Esophagus muscularis mucosa (tissue), 4 donors: ENCODE measurements at regions not wholly inside any gene's neighbourhood (a gene's known extent, or its start where the extent isn't known, plus 50 kb on each side); places are given as distances from the start of the nearest gene placed in this dataset.
"Not testable (repeated sequence)": the region's sequence is repeated elsewhere in the genome, so short reads cannot be mapped to it uniquely, and the experiment has no call there.

Experiments used
- EP300 ChIP-seq: sonication (generic); formaldehyde crosslinking; IDR thresholded peaks from one replicate; pipeline ENCODE4 v1.6.1; 2017; ENCODE audit warnings: antibody characterized with exemption
- POLR2A ChIP-seq: fragments of 450-650 bp; IDR thresholded peaks from one replicate; pipeline ENCODE4 v1.6.1; 2017; ENCODE audit warnings: antibody characterized with exemption, moderate library complexity, mild to moderate bottlenecking, low read depth
- POLR2AphosphoS5 ChIP-seq, 2 donors: sonication (generic); formaldehyde crosslinking; IDR thresholded peaks; one replicate each; pipeline ENCODE4 v1.6.1; 2017; ENCODE audit warnings: antibody characterized with exemption in 2 of 2
- TF ChIP-seq, protein P1 (sequence below), 3 experiments: fragments of 200-600 bp in 2 of 3; fragments of 450-650 bp in 1 of 3; sonication (generic) in 2 of 3; IDR thresholded peaks; one replicate each; pipeline ENCODE4 v1.5.1; 2017 to 2019; ENCODE audit warnings: antibody characterized with exemption in 3 of 3, mild to moderate bottlenecking in 2 of 3, moderate library complexity in 1 of 3

DNA sequence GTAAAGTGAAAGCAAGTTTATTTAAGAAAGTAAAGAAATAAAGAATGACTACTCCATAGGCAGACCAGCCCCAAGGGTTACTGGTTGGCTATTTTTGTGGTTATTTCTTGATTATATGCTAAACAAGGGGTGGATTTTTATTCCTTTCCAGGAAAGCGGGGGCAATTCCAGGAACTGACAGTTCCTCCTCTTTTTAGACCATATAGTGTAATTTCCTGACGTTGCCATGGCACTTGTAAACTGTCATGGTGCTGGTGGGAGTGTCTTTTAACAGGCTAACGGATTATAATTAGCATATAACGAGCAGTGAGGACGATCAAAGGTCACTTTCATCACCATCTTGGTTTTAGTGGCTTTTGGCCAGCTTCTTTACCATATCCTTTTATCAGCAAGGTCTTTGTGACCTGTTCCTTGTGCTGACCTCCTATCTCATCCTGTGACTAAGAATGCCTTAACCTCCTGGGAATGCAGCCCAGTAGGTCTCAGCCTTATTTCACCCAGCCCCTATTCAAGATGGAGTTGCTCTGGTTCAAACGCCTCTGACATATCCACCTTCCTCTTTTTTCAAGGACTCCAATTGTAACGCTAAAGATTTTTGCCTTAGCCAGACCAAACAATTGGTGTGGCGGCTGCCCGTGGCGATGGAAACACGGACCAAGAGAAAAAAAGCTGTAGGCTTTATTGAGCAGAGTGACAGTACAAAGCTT, 103.8 kb downstream of the FAM72B start:
- TF ChIP-seq, protein P1, sequence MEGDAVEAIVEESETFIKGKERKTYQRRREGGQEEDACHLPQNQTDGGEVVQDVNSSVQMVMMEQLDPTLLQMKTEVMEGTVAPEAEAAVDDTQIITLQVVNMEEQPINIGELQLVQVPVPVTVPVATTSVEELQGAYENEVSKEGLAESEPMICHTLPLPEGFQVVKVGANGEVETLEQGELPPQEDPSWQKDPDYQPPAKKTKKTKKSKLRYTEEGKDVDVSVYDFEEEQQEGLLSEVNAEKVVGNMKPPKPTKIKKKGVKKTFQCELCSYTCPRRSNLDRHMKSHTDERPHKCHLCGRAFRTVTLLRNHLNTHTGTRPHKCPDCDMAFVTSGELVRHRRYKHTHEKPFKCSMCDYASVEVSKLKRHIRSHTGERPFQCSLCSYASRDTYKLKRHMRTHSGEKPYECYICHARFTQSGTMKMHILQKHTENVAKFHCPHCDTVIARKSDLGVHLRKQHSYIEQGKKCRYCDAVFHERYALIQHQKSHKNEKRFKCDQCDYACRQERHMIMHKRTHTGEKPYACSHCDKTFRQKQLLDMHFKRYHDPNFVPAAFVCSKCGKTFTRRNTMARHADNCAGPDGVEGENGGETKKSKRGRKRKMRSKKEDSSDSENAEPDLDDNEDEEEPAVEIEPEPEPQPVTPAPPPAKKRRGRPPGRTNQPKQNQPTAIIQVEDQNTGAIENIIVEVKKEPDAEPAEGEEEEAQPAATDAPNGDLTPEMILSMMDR (IDR thresholded peaks at IDR 0.05) = not testable (repeated sequence)
- not testable (repeated sequence) for TF ChIP-seq EP300; POLR2AphosphoS5 (IDR thresholded peaks at IDR 0.05); POLR2A
